DOHH2 (cell line): ENCODE measurements at regions not wholly inside any gene's neighbourhood (a gene's known extent, or its start where the extent isn't known, plus 50 kb on each side); places are given as distances from the start of the nearest gene placed in this dataset.

ENCODE experiments used
- H3F3A ChIP-seq: fragments of 200-600 bp; sonication (generic), shearing (Covaris generic); 2 replicates; pipeline ENCODE4 v1.6.0; 2016; ENCODE audit warnings: antibody characterized with exemption, mild to moderate bottlenecking; ENCODE audit not compliant: control insufficient read depth, insufficient read depth
- H3K27ac ChIP-seq: fragments of 200-600 bp; sonication (generic); 2 replicates; pipeline ENCODE4 v1.5.1; 2014; ENCODE audit warnings: low read depth, mild to moderate bottlenecking, low read length, moderate library complexity
- H3K27me3 ChIP-seq: fragments of 200-600 bp; sonication (generic); 2 replicates; pipeline ENCODE4 v1.6.1; 2014; ENCODE audit warnings: mild to moderate bottlenecking, low read length, mixed read lengths; ENCODE audit not compliant: control insufficient read depth
- H3K36me3 ChIP-seq: fragments of 200-600 bp; sonication (generic); 2 replicates; pipeline ENCODE4 v1.6.1; 2014; ENCODE audit warnings: mild to moderate bottlenecking, low read length, moderate library complexity, mixed read lengths; ENCODE audit not compliant: control insufficient read depth
- H3K4me1 ChIP-seq: fragments of 200-600 bp; sonication (generic); 2 replicates; pipeline ENCODE4 v1.6.1; 2014; ENCODE audit warnings: mild to moderate bottlenecking, low read length, mixed read lengths; ENCODE audit not compliant: control insufficient read depth
- H3K4me2 ChIP-seq: fragments of 200-600 bp; sonication (generic); 2 replicates; pipeline ENCODE4 v1.6.0; 2014; ENCODE audit warnings: mild to moderate bottlenecking, low read length, moderate library complexity
- H3K4me3 ChIP-seq: fragments of 200-600 bp; sonication (generic); 2 replicates; pipeline ENCODE4 v1.5.1; 2014; ENCODE audit warnings: mild to moderate bottlenecking, low read length, mixed read lengths
- H3K79me2 ChIP-seq: fragments of 200-600 bp; sonication (generic); 2 replicates; pipeline ENCODE4 v1.6.1; 2014; ENCODE audit warnings: mild to moderate bottlenecking, low read length, mixed read lengths; ENCODE audit not compliant: control insufficient read depth
- H3K9me2 ChIP-seq: fragments of 200-600 bp; sonication (generic); replicated peaks from 2 replicates; pipeline ENCODE4 v1.6.1; 2014; ENCODE audit warnings: mild to moderate bottlenecking, low read length, mixed read lengths; ENCODE audit not compliant: control insufficient read depth
- H3K9me3 ChIP-seq: fragments of 200-600 bp; sonication (generic); 2 replicates; pipeline ENCODE4 v1.6.1; 2014; ENCODE audit warnings: antibody characterized with exemption, low read length, mixed read lengths; ENCODE audit not compliant: control insufficient read depth, insufficient read depth
- H4K20me1 ChIP-seq: fragments of 200-600 bp; sonication (generic); 2 replicates; pipeline ENCODE4 v1.6.0; 2014; ENCODE audit warnings: low read depth, mild to moderate bottlenecking, antibody characterized with exemption, low read length, moderate library complexity; ENCODE audit not compliant: control insufficient read depth, insufficient read depth
- CTCF ChIP-seq: fragments of 200-600 bp; sonication (generic); IDR thresholded peaks from one replicate; pipeline ENCODE4 v1.5.1; 2014; ENCODE audit warnings: antibody characterized with exemption, mild to moderate bottlenecking, low read depth, low read length; ENCODE audit not compliant: poor library complexity, severe bottlenecking
- EZH2phosphoT487 ChIP-seq: fragments of 200-600 bp; sonication (generic); IDR thresholded peaks from 2 replicates; pipeline ENCODE4 v1.6.1; 2017; ENCODE audit warnings: borderline replicate concordance, mild to moderate bottlenecking, antibody characterized with exemption, low read length, moderate library complexity, mixed read lengths

- H3K36me3 ChIP-seq, result no peaks in the 10 kb centered on the region
- no peaks in the 10 kb centered on the region for H3K9me2 ChIP-seq
- no peaks in the 10 kb centered on the region for H4K20me1 ChIP-seq
- peak overlapping the region; percentile 12; the same call in 1 of the 2 replicates for H3K4me2 ChIP-seq
- H3F3A ChIP-seq, result no peaks in the 10 kb centered on the region; the same call in 1 of the 2 replicates
- H3K9me3 ChIP-seq, result peaks cover 16% of the 10 kb centered on the region; the same call in 1 of the 2 replicates
- peaks cover 12% of the 10 kb centered on the region for H3K4me1 ChIP-seq
- no peak overlapping the region for H3K27ac ChIP-seq
- no peaks in the 10 kb centered on the region for H3K27me3 ChIP-seq
- TF ChIP-seq EZH2phosphoT487, result no peak
- TF ChIP-seq CTCF, result no peak
- no peaks in the 10 kb centered on the region for H3K79me2 ChIP-seq
- no peak overlapping the region for H3K4me3 ChIP-seq
These were observed 213.4 kb downstream of the PALM2AKAP2 start for GRCh38 chr9:109993250-109993978.

GRCh38 chr9:109994141-109994540, 213.8 kb downstream of the C9orf152 start:
- peaks cover 12% of the 10 kb centered on the region; the same call in 1 of the 2 replicates for H3K9me3 ChIP-seq

GRCh38 chr9:109996936-109997580, 210.9 kb downstream of the C9orf152 start:
- Histone ChIP-seq H3F3A (no peaks in the 10 kb centered on the region; the same call in 1 of the 2 replicates), H3K4me1 (peaks cover 12% of the 10 kb centered on the region), H3K4me2 (no peak overlapping the region), H3K27me3 (no peaks in the 10 kb centered on the region), H3K79me2 (no peaks in the 10 kb centered on the region), H3K9me2 (no peaks in the 10 kb centered on the region), H3K27ac (no peak overlapping the region), H4K20me1 (no peaks in the 10 kb centered on the region), H3K36me3 (no peaks in the 10 kb centered on the region), H3K4me3 (no peak overlapping the region), H3K9me3 (peaks cover 8% of the 10 kb centered on the region; the same call in 1 of the 2 replicates)
- TF ChIP-seq EZH2phosphoT487 (no peak), CTCF (no peak)

More at GRCh38 chr9:109994141-109994540, 213.8 kb downstream of the C9orf152 start:
- Histone ChIP-seq H3K9me2 (no peaks in the 10 kb centered on the region), H4K20me1 (no peaks in the 10 kb centered on the region), H3K79me2 (no peaks in the 10 kb centered on the region), H3K27me3 (no peaks in the 10 kb centered on the region), H3K36me3 (no peaks in the 10 kb centered on the region), H3K4me3 (no peak overlapping the region), H3F3A (no peaks in the 10 kb centered on the region; the same call in 1 of the 2 replicates), H3K4me1 (peaks cover 12% of the 10 kb centered on the region), H3K27ac (no peak overlapping the region), H3K4me2 (no peak overlapping the region)
- TF ChIP-seq EZH2phosphoT487 (no peak), CTCF (no peak)
